Prostate gland (tissue), 2 donors: ENCODE measurements at regions not wholly inside any gene's neighbourhood (a gene's known extent, or its start where the extent isn't known, plus 50 kb on each side); places are given as distances from the start of the nearest gene placed in this dataset.

Source experiments
- POLR2A ChIP-seq: fragments of 450-650 bp; IDR thresholded peaks from one replicate; pipeline ENCODE4 v1.6.1; 2016; ENCODE audit warnings: antibody characterized with exemption, mild to moderate bottlenecking
- POLR2AphosphoS5 ChIP-seq: sonication (generic); formaldehyde crosslinking; IDR thresholded peaks from one replicate; pipeline ENCODE4 v1.6.1; 2017; ENCODE audit warnings: antibody characterized with exemption
- TF ChIP-seq, protein P1 (sequence below), 4 experiments: fragments of 200-600 bp in 2 of 4; fragments of 450-650 bp in 2 of 4; sonication (generic) in 2 of 4; IDR thresholded peaks; 1 replicate in 3 of 4; 2 replicates in 1 of 4; pipeline ENCODE4 v1.5.1; 2016 to 2019; ENCODE audit warnings: antibody characterized with exemption in 4 of 4, mild to moderate bottlenecking in 2 of 4, moderate library complexity in 2 of 4

GRCh38 chr11:122235615-122236014 lies 119.6 kb upstream of the BLID start:
- TF ChIP-seq, protein P1, sequence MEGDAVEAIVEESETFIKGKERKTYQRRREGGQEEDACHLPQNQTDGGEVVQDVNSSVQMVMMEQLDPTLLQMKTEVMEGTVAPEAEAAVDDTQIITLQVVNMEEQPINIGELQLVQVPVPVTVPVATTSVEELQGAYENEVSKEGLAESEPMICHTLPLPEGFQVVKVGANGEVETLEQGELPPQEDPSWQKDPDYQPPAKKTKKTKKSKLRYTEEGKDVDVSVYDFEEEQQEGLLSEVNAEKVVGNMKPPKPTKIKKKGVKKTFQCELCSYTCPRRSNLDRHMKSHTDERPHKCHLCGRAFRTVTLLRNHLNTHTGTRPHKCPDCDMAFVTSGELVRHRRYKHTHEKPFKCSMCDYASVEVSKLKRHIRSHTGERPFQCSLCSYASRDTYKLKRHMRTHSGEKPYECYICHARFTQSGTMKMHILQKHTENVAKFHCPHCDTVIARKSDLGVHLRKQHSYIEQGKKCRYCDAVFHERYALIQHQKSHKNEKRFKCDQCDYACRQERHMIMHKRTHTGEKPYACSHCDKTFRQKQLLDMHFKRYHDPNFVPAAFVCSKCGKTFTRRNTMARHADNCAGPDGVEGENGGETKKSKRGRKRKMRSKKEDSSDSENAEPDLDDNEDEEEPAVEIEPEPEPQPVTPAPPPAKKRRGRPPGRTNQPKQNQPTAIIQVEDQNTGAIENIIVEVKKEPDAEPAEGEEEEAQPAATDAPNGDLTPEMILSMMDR (IDR thresholded peaks at IDR 0.05): no peak
- no peak for TF ChIP-seq POLR2A
- TF ChIP-seq POLR2AphosphoS5: peak; percentile 64
